ENCODE measurements at regions not wholly inside any gene's neighbourhood (a gene's known extent, or its start where the extent isn't known, plus 50 kb on each side); places are given as distances from the start of the nearest gene placed in this dataset.

- DNase-seq = no peak
- H3K4me3 ChIP-seq = no peak overlapping the region
- intact Hi-C loops (cut with DNase I) = no loop called here
- H3K9ac ChIP-seq (ENCODE audit: low read depth in 2 of 2, low read length in 2 of 2) = no peak overlapping the region
- H3K4me1 ChIP-seq = no peaks in the 10 kb centered on the region
- TF ChIP-seq CTCF (IDR thresholded peaks at IDR 0.05) = no peak
- no peak overlapping the region for H3K27ac ChIP-seq
- no peaks in the 10 kb centered on the region for H3K27me3 ChIP-seq
- no peaks in the 10 kb centered on the region for H3K9me3 ChIP-seq
- H3K36me3 ChIP-seq = no peaks in the 10 kb centered on the region
These were observed 493.1 kb downstream of the ZNF608 start for GRCh38 chr5:124253203-124253810.

- Histone ChIP-seq H3K27ac (no peak overlapping the region), H3K9me3 (no peaks in the 10 kb centered on the region), H3K36me3 (no peaks in the 10 kb centered on the region), H3K27me3 (no peaks in the 10 kb centered on the region), H3K4me3 (no peak overlapping the region), H3K9ac (ENCODE audit: low read depth in 2 of 2, low read length in 2 of 2) (no peak overlapping the region), H3K4me1 (no peaks in the 10 kb centered on the region)
- no peak for TF ChIP-seq CTCF (IDR thresholded peaks at IDR 0.05)
- no peak for DNase-seq
- intact Hi-C loops (cut with DNase I) = no loop called here
These were observed 493.7 kb downstream of the ZNF608 start for GRCh38 chr5:124252747-124253146.

GRCh38 chr5:124252191-124252638 lies 494.2 kb downstream of the ZNF608 start:
- TF ChIP-seq CTCF (IDR thresholded peaks at IDR 0.05) = no peak

GRCh38 chr5:124245276-124245675 lies 501.2 kb downstream of the ZNF608 start:
- no peak for DNase-seq
- TF ChIP-seq CTCF (IDR thresholded peaks at IDR 0.05) = no peak
- Histone ChIP-seq H3K36me3 (no peaks in the 10 kb centered on the region), H3K27me3 (no peaks in the 10 kb centered on the region), H3K9ac (ENCODE audit: low read depth in 2 of 2, low read length in 2 of 2) (no peak overlapping the region), H3K4me1 (no peaks in the 10 kb centered on the region), H3K4me3 (no peak overlapping the region), H3K9me3 (no peaks in the 10 kb centered on the region), H3K27ac (no peak overlapping the region)
- intact Hi-C loops (cut with DNase I) = no loop called here

More at GRCh38 chr5:124252191-124252638, 494.2 kb downstream of the ZNF608 start:
- Histone ChIP-seq H3K27ac (no peak overlapping the region), H3K27me3 (no peaks in the 10 kb centered on the region), H3K4me3 (no peak overlapping the region), H3K9ac (ENCODE audit: low read depth in 2 of 2, low read length in 2 of 2) (no peak overlapping the region), H3K36me3 (no peaks in the 10 kb centered on the region), H3K9me3 (no peaks in the 10 kb centered on the region), H3K4me1 (no peaks in the 10 kb centered on the region)
- intact Hi-C loops (cut with DNase I) = no loop called here
- no peak for DNase-seq

- TF ChIP-seq CTCF (IDR thresholded peaks at IDR 0.05) = no peak
- H3K9me3 ChIP-seq = no peaks in the 10 kb centered on the region
- H3K27ac ChIP-seq = no peak overlapping the region
- H3K27me3 ChIP-seq = no peaks in the 10 kb centered on the region
- H3K4me3 ChIP-seq = no peak overlapping the region
- H3K9ac ChIP-seq (ENCODE audit: low read depth in 2 of 2, low read length in 2 of 2) = no peak overlapping the region
- intact Hi-C loops (cut with DNase I) = no loop called here
- no peaks in the 10 kb centered on the region for H3K36me3 ChIP-seq
- DNase-seq = no peak
- no peaks in the 10 kb centered on the region for H3K4me1 ChIP-seq
These were observed 505.7 kb downstream of the ZNF608 start for GRCh38 chr5:124240732-124241131.

Data from colonic mucosa (tissue), 4 donors.